ENCODE measurements at regions not wholly inside any gene's neighbourhood (a gene's known extent, or its start where the extent isn't known, plus 50 kb on each side); places are given as distances from the start of the nearest gene placed in this dataset.
A peak's percentile ranks its signal among the peaks of the same experiment; 100 is the strongest.

GRCh38 chr1:79264975-79265818 lies 258.7 kb upstream of the ADGRL4 start:
- no peak for TF ChIP-seq ZNF274 (IDR thresholded peaks at IDR 0.05; ENCODE audit: low read depth, low read length)
- no peak for TF ChIP-seq YY1 (IDR thresholded peaks at IDR 0.05; ENCODE audit: insufficient read depth, insufficient read length)
- no peak for TF ChIP-seq SUZ12 (IDR thresholded peaks at IDR 0.05; ENCODE audit: extremely low read depth, insufficient read depth, insufficient read length)
- H3K27me3 ChIP-seq (ENCODE audit: insufficient read depth, insufficient read length): no peaks in the 10 kb centered on the region
- no peak overlapping the region for H3K9ac ChIP-seq (ENCODE audit: insufficient read length, low read depth)
- no peaks in the 10 kb centered on the region for H3K36me3 ChIP-seq (ENCODE audit: insufficient read depth, insufficient read length, low read length)
- no peak for DNase-seq (ENCODE audit: low read depth, low spot score)
- peaks cover 9% of the 10 kb centered on the region for H3K4me1 ChIP-seq (ENCODE audit: insufficient read depth, insufficient read length)
- no peak overlapping the region for H3K4me3 ChIP-seq (ENCODE audit: insufficient read length, low read depth)
- peaks cover 19% of the 10 kb centered on the region; the same call in 1 of the 2 replicates for H3K9me3 ChIP-seq (ENCODE audit: insufficient read depth, low read length)

- no peaks in the 10 kb centered on the region for H3K36me3 ChIP-seq (ENCODE audit: insufficient read depth, insufficient read length, low read length)
- H3K9me3 ChIP-seq (ENCODE audit: insufficient read depth, low read length): peaks cover 13% of the 10 kb centered on the region; the same call in 1 of the 2 replicates
- no peak for DNase-seq (ENCODE audit: low read depth, low spot score)
- TF ChIP-seq YY1 (IDR thresholded peaks at IDR 0.05; ENCODE audit: insufficient read depth, insufficient read length) (no peak), SUZ12 (IDR thresholded peaks at IDR 0.05; ENCODE audit: extremely low read depth, insufficient read depth, insufficient read length) (no peak), ZNF274 (IDR thresholded peaks at IDR 0.05; ENCODE audit: low read depth, low read length) (no peak)
- H3K27me3 ChIP-seq (ENCODE audit: insufficient read depth, insufficient read length): no peaks in the 10 kb centered on the region
- peaks cover 9% of the 10 kb centered on the region for H3K4me1 ChIP-seq (ENCODE audit: insufficient read depth, insufficient read length)
- no peak overlapping the region for H3K9ac ChIP-seq (ENCODE audit: insufficient read length, low read depth)
- no peak overlapping the region for H3K4me3 ChIP-seq (ENCODE audit: insufficient read length, low read depth)
Observed at GRCh38 chr1:79264285-79264684, 257.8 kb upstream of the ADGRL4 start.

- no peak for TF ChIP-seq YY1 (IDR thresholded peaks at IDR 0.05; ENCODE audit: insufficient read depth, insufficient read length)
- DNase-seq (ENCODE audit: low read depth, low spot score): peak; percentile 94
- H3K27me3 ChIP-seq (ENCODE audit: insufficient read depth, insufficient read length): no peaks in the 10 kb centered on the region
- peaks cover 11% of the 10 kb centered on the region; the same call in 1 of the 2 replicates for H3K9me3 ChIP-seq (ENCODE audit: insufficient read depth, low read length)
- H3K9ac ChIP-seq (ENCODE audit: insufficient read length, low read depth): no peak overlapping the region
- peaks cover 7% of the 10 kb centered on the region for H3K4me1 ChIP-seq (ENCODE audit: insufficient read depth, insufficient read length)
- no peaks in the 10 kb centered on the region for H3K36me3 ChIP-seq (ENCODE audit: insufficient read depth, insufficient read length, low read length)
- H3K4me3 ChIP-seq (ENCODE audit: insufficient read length, low read depth): no peak overlapping the region
Observed at GRCh38 chr1:79262745-79263258, 256.3 kb upstream of the ADGRL4 start.

GRCh38 chr1:79259390-79260336 lies 253.1 kb upstream of the ADGRL4 start:
- H3K4me1 ChIP-seq (ENCODE audit: insufficient read depth, insufficient read length): peaks cover 7% of the 10 kb centered on the region
- no peaks in the 10 kb centered on the region; the same call in 1 of the 2 replicates for H3K9me3 ChIP-seq (ENCODE audit: insufficient read depth, low read length)
- no peaks in the 10 kb centered on the region for H3K27me3 ChIP-seq (ENCODE audit: insufficient read depth, insufficient read length)
- TF ChIP-seq SUZ12 (IDR thresholded peaks at IDR 0.05; ENCODE audit: extremely low read depth, insufficient read depth, insufficient read length): no peak
- no peak for TF ChIP-seq YY1 (IDR thresholded peaks at IDR 0.05; ENCODE audit: insufficient read depth, insufficient read length)
- TF ChIP-seq ZNF274 (IDR thresholded peaks at IDR 0.05; ENCODE audit: low read depth, low read length): no peak
- H3K9ac ChIP-seq (ENCODE audit: insufficient read length, low read depth): no peak overlapping the region
- no peaks in the 10 kb centered on the region for H3K36me3 ChIP-seq (ENCODE audit: insufficient read depth, insufficient read length, low read length)
- H3K4me3 ChIP-seq (ENCODE audit: insufficient read length, low read depth): no peak overlapping the region
- no peak for DNase-seq (ENCODE audit: low read depth, low spot score)

- Histone ChIP-seq H3K36me3 (ENCODE audit: insufficient read depth, insufficient read length, low read length) (no peaks in the 10 kb centered on the region), H3K9ac (ENCODE audit: insufficient read length, low read depth) (no peak overlapping the region), H3K4me3 (ENCODE audit: insufficient read length, low read depth) (no peak overlapping the region), H3K4me1 (ENCODE audit: insufficient read depth, insufficient read length) (no peaks in the 10 kb centered on the region), H3K27me3 (ENCODE audit: insufficient read depth, insufficient read length) (no peaks in the 10 kb centered on the region), H3K9me3 (ENCODE audit: insufficient read depth, low read length) (no peaks in the 10 kb centered on the region)
- DNase-seq (ENCODE audit: low read depth, low spot score): no peak
- TF ChIP-seq SUZ12 (IDR thresholded peaks at IDR 0.05; ENCODE audit: extremely low read depth, insufficient read depth, insufficient read length): no peak
- TF ChIP-seq YY1 (IDR thresholded peaks at IDR 0.05; ENCODE audit: insufficient read depth, insufficient read length): no peak
- no peak for TF ChIP-seq ZNF274 (IDR thresholded peaks at IDR 0.05; ENCODE audit: low read depth, low read length)
Observed at GRCh38 chr1:79255421-79255820, 248.9 kb upstream of the ADGRL4 start.

- Histone ChIP-seq H3K9ac (ENCODE audit: insufficient read length, low read depth) (no peak overlapping the region), H3K4me1 (ENCODE audit: insufficient read depth, insufficient read length) (no peaks in the 10 kb centered on the region), H3K9me3 (ENCODE audit: insufficient read depth, low read length) (no peaks in the 10 kb centered on the region), H3K27me3 (ENCODE audit: insufficient read depth, insufficient read length) (no peaks in the 10 kb centered on the region), H3K4me3 (ENCODE audit: insufficient read length, low read depth) (no peak overlapping the region), H3K36me3 (ENCODE audit: insufficient read depth, insufficient read length, low read length) (no peaks in the 10 kb centered on the region)
- DNase-seq (ENCODE audit: low read depth, low spot score): no peak
- no peak for TF ChIP-seq YY1 (IDR thresholded peaks at IDR 0.05; ENCODE audit: insufficient read depth, insufficient read length)
- no peak for TF ChIP-seq SUZ12 (IDR thresholded peaks at IDR 0.05; ENCODE audit: extremely low read depth, insufficient read depth, insufficient read length)
- no peak for TF ChIP-seq ZNF274 (IDR thresholded peaks at IDR 0.05; ENCODE audit: low read depth, low read length)
Observed at GRCh38 chr1:79252598-79252997, 246.1 kb upstream of the ADGRL4 start.

- TF ChIP-seq SUZ12 (IDR thresholded peaks at IDR 0.05; ENCODE audit: extremely low read depth, insufficient read depth, insufficient read length) (no peak), ZNF274 (IDR thresholded peaks at IDR 0.05; ENCODE audit: low read depth, low read length) (no peak), YY1 (IDR thresholded peaks at IDR 0.05; ENCODE audit: insufficient read depth, insufficient read length) (no peak)
- H3K9ac ChIP-seq (ENCODE audit: insufficient read length, low read depth): no peak overlapping the region
- H3K9me3 ChIP-seq (ENCODE audit: insufficient read depth, low read length): peaks cover 33% of the 10 kb centered on the region
- DNase-seq (ENCODE audit: low read depth, low spot score): no peak
- H3K4me3 ChIP-seq (ENCODE audit: insufficient read length, low read depth): no peak overlapping the region
- H3K27me3 ChIP-seq (ENCODE audit: insufficient read depth, insufficient read length): no peaks in the 10 kb centered on the region
- no peaks in the 10 kb centered on the region for H3K36me3 ChIP-seq (ENCODE audit: insufficient read depth, insufficient read length, low read length)
- H3K4me1 ChIP-seq (ENCODE audit: insufficient read depth, insufficient read length): no peaks in the 10 kb centered on the region
Observed at GRCh38 chr1:79239840-79240239, 233.3 kb upstream of the ADGRL4 start.
